Body of pancreas (tissue), 4 donors: ENCODE measurements at regions not wholly inside any gene's neighbourhood (a gene's known extent, or its start where the extent isn't known, plus 50 kb on each side); places are given as distances from the start of the nearest gene placed in this dataset.

ENCODE experiments used
- POLR2A ChIP-seq, 3 donors: fragments of 450-650 bp; IDR thresholded peaks; one replicate each; pipeline ENCODE4 v1.6.1; 2016; ENCODE audit warnings: antibody characterized with exemption in 3 of 3, mild to moderate bottlenecking in 2 of 3
- TF ChIP-seq, protein P1 (sequence below), 7 experiments: fragments of 450-650 bp in 4 of 7; fragments of 200-600 bp in 3 of 7; sonication (generic) in 3 of 7; IDR thresholded peaks; one replicate each; pipeline ENCODE4 v1.5.1; 2016 to 2019; ENCODE audit warnings: antibody characterized with exemption in 7 of 7

DNA sequence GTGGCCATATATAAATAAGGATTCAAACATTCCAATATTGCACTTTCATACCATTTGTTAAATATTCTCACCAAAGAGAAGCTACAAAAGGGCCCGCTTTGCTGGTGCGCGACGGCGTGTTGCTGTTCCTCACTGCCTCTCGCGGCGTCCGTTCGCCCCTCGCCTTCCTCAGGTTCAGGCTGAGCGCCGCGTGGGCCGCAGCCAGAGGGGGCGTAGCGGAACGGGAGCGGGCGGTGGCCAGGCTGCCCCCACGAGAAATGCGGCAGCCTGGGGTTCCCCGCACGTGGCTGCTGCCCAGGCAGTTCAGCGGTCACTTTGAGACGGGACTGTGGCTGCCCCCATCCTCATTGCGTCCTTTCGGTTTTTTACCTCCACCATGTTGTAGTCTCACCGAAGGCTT lies 67.3 kb upstream of the VWDE start:
- no peak for TF ChIP-seq POLR2A (IDR thresholded peaks at IDR 0.05)
- TF ChIP-seq, protein P1, sequence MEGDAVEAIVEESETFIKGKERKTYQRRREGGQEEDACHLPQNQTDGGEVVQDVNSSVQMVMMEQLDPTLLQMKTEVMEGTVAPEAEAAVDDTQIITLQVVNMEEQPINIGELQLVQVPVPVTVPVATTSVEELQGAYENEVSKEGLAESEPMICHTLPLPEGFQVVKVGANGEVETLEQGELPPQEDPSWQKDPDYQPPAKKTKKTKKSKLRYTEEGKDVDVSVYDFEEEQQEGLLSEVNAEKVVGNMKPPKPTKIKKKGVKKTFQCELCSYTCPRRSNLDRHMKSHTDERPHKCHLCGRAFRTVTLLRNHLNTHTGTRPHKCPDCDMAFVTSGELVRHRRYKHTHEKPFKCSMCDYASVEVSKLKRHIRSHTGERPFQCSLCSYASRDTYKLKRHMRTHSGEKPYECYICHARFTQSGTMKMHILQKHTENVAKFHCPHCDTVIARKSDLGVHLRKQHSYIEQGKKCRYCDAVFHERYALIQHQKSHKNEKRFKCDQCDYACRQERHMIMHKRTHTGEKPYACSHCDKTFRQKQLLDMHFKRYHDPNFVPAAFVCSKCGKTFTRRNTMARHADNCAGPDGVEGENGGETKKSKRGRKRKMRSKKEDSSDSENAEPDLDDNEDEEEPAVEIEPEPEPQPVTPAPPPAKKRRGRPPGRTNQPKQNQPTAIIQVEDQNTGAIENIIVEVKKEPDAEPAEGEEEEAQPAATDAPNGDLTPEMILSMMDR (IDR thresholded peaks at IDR 0.05), result no peak
